Left ventricle myocardium inferior (tissue), 1 donor: ENCODE measurements at regions not wholly inside any gene's neighbourhood (a gene's known extent, or its start where the extent isn't known, plus 50 kb on each side); places are given as distances from the start of the nearest gene placed in this dataset.
A peak's percentile ranks its signal among the peaks of the same experiment; 100 is the strongest.

ENCODE experiments used
- DNase-seq: peaks from one replicate; pipeline ENCODE4 v3.0.0-alpha.2; 2020
- H3K27ac ChIP-seq: fragments of 200-600 bp; replicated peaks from 2 replicates; pipeline ENCODE4 v1.8.0; 2021
- H3K27me3 ChIP-seq: fragments of 200-600 bp; 2 replicates; pipeline ENCODE4 v1.8.0; 2021; ENCODE audit warnings: low read depth
- H3K36me3 ChIP-seq: fragments of 200-600 bp; 2 replicates; pipeline ENCODE4 v1.8.0; 2021
- H3K4me1 ChIP-seq: fragments of 200-600 bp; 2 replicates; pipeline ENCODE4 v1.8.0; 2021
- H3K4me3 ChIP-seq: fragments of 200-600 bp; 2 replicates; pipeline ENCODE4 v1.8.0; 2021; ENCODE audit warnings: mild to moderate bottlenecking, moderate library complexity
- H3K9me3 ChIP-seq: fragments of 200-600 bp; replicated peaks from 2 replicates; pipeline ENCODE4 v1.8.0; 2021
- CTCF ChIP-seq: fragments of 200-600 bp; IDR thresholded peaks from 2 replicates; pipeline ENCODE4 v1.8.0; 2021; ENCODE audit warnings: antibody characterized with exemption, mild to moderate bottlenecking, borderline replicate concordance
- intact Hi-C: fragments of 100-400 bp; cut with micrococcal nuclease; formaldehyde crosslinking; loops from one replicate; pipeline ENCODE4 v1.11.0; 2022
- donor health status: DM: no; HTN: yes; CAD: no; lungs with severe emphysema.

- Histone ChIP-seq H3K27me3 (peaks cover 3% of the 10 kb centered on the region), H3K27ac (no peak overlapping the region), H3K4me3 (no peak overlapping the region), H3K4me1 (peaks cover 8% of the 10 kb centered on the region), H3K9me3 (no peaks in the 10 kb centered on the region), H3K36me3 (no peaks in the 10 kb centered on the region)
- no peak for TF ChIP-seq CTCF
- intact Hi-C loops = no loop called here
- peak; percentile 34 for DNase-seq
Measured at GRCh38 chr2:66929632-66930338, 467.3 kb upstream of the ETAA1 start.

- Histone ChIP-seq H3K4me1 (peaks cover 8% of the 10 kb centered on the region), H3K9me3 (no peaks in the 10 kb centered on the region), H3K4me3 (no peak overlapping the region), H3K27ac (no peak overlapping the region), H3K27me3 (peaks cover 3% of the 10 kb centered on the region), H3K36me3 (no peaks in the 10 kb centered on the region)
- no peak for DNase-seq
- TF ChIP-seq CTCF = no peak
- intact Hi-C loops = no loop called here
Measured at GRCh38 chr2:66930339-66931220, 466.6 kb upstream of the ETAA1 start.

- no peak for DNase-seq
- Histone ChIP-seq H3K9me3 (no peaks in the 10 kb centered on the region), H3K4me3 (no peak overlapping the region), H3K36me3 (no peaks in the 10 kb centered on the region), H3K27me3 (peaks cover 3% of the 10 kb centered on the region), H3K4me1 (no peaks in the 10 kb centered on the region), H3K27ac (no peak overlapping the region)
- intact Hi-C loops = no loop called here
- no peak for TF ChIP-seq CTCF
Measured at GRCh38 chr2:66938471-66938967, 458.6 kb upstream of the ETAA1 start.

- DNase-seq = no peak
- intact Hi-C loops = no loop called here
- H3K4me3 ChIP-seq = no peak overlapping the region
- no peak overlapping the region for H3K27ac ChIP-seq
- H3K27me3 ChIP-seq = no peaks in the 10 kb centered on the region
- H3K4me1 ChIP-seq = no peaks in the 10 kb centered on the region
- no peaks in the 10 kb centered on the region for H3K36me3 ChIP-seq
- H3K9me3 ChIP-seq = no peaks in the 10 kb centered on the region
- no peak for TF ChIP-seq CTCF
Measured at GRCh38 chr2:66940080-66940479, 457.1 kb upstream of the ETAA1 start.

- Histone ChIP-seq H3K27ac (no peak overlapping the region), H3K27me3 (peaks cover 7% of the 10 kb centered on the region), H3K36me3 (no peaks in the 10 kb centered on the region), H3K4me1 (no peaks in the 10 kb centered on the region), H3K9me3 (no peaks in the 10 kb centered on the region), H3K4me3 (no peak overlapping the region)
- DNase-seq = no peak
- no peak for TF ChIP-seq CTCF
- intact Hi-C loops = no loop called here
Measured at GRCh38 chr2:66948234-66948633, 448.9 kb upstream of the ETAA1 start.
